H9 (cell line): ENCODE measurements at regions not wholly inside any gene's neighbourhood (a gene's known extent, or its start where the extent isn't known, plus 50 kb on each side); places are given as distances from the start of the nearest gene placed in this dataset.

Experiments
- DNase-seq: peaks from one replicate; pipeline ENCODE4 v3.0.0-alpha.2; 2017
- H2AFZ ChIP-seq: one replicate; pipeline ENCODE4 v1.6.1; 2013; ENCODE audit warnings: mild to moderate bottlenecking, low read length, control low read depth, moderate library complexity
- H2AK5ac ChIP-seq: 2 replicates; pipeline ENCODE4 v1.6.1; 2013; ENCODE audit warnings: low read length, control low read depth, mixed read lengths; ENCODE audit not compliant: insufficient read length
- H2BK120ac ChIP-seq: one replicate; pipeline ENCODE4 v1.6.1; 2013; ENCODE audit warnings: low read depth, mild to moderate bottlenecking, low read length, control low read depth, inconsistent platforms; ENCODE audit not compliant: poor library complexity, severe bottlenecking
- H2BK12ac ChIP-seq: 2 replicates; pipeline ENCODE4 v1.6.1; 2013; ENCODE audit warnings: low read length, control low read depth, mixed read lengths, low read depth; ENCODE audit not compliant: insufficient read length
- H2BK15ac ChIP-seq: 2 replicates; pipeline ENCODE4 v1.6.1; 2013; ENCODE audit warnings: low read depth, low read length, control low read depth
- H2BK20ac ChIP-seq: one replicate; pipeline ENCODE4 v1.6.1; 2013; ENCODE audit warnings: low read depth, mild to moderate bottlenecking, low read length, control low read depth, inconsistent platforms; ENCODE audit not compliant: poor library complexity, severe bottlenecking
- H2BK5ac ChIP-seq: 2 replicates; pipeline ENCODE4 v1.6.1; 2013; ENCODE audit warnings: low read length, control low read depth, mixed read lengths; ENCODE audit not compliant: insufficient read length
- H3K14ac ChIP-seq: 2 replicates; pipeline ENCODE4 v1.6.1; 2013; ENCODE audit warnings: low read length, control low read depth; ENCODE audit not compliant: insufficient read depth
- H3K18ac ChIP-seq: 2 replicates; pipeline ENCODE4 v1.6.1; 2013; ENCODE audit warnings: low read depth, mild to moderate bottlenecking, mixed read lengths, low read length, control low read depth; ENCODE audit not compliant: insufficient read length
- H3K23ac ChIP-seq: 2 replicates; pipeline ENCODE4 v1.6.1; 2013; ENCODE audit warnings: low read length, control low read depth, mixed read lengths, low read depth; ENCODE audit not compliant: insufficient read length
- H3K23me2 ChIP-seq: 2 replicates; pipeline ENCODE4 v1.6.1; 2013; ENCODE audit warnings: low read depth, mild to moderate bottlenecking, mixed read lengths, low read length, control low read depth; ENCODE audit not compliant: insufficient read length, poor library complexity, severe bottlenecking
- H3K27ac ChIP-seq: 2 replicates; pipeline ENCODE4 v1.5.1; 2013; ENCODE audit warnings: low read length, control low read depth, mixed read lengths, low read depth; ENCODE audit not compliant: insufficient read length
- H3K27me3 ChIP-seq: 2 replicates; pipeline ENCODE4 v1.6.1; 2013; ENCODE audit warnings: low read length, control low read depth, inconsistent platforms; ENCODE audit not compliant: insufficient read depth
- H3K4ac ChIP-seq: 2 replicates; pipeline ENCODE4 v1.6.1; 2013; ENCODE audit warnings: low read depth, mild to moderate bottlenecking, control low read depth, inconsistent platforms, low read length, moderate library complexity
- H3K4me1 ChIP-seq: 2 replicates; pipeline ENCODE4 v1.6.1; 2013; ENCODE audit warnings: low read length, control low read depth, inconsistent platforms; ENCODE audit not compliant: insufficient read depth
- H3K4me2 ChIP-seq: 2 replicates; pipeline ENCODE4 v1.6.1; 2013; ENCODE audit warnings: low read length, control low read depth, mixed read lengths; ENCODE audit not compliant: insufficient read length, insufficient read depth
- H3K56ac ChIP-seq: 2 replicates; pipeline ENCODE4 v1.6.1; 2013; ENCODE audit warnings: low read depth, mild to moderate bottlenecking, mixed read lengths, low read length, control low read depth; ENCODE audit not compliant: insufficient read length
- H3K79me1 ChIP-seq: 2 replicates; pipeline ENCODE4 v1.6.1; 2013; ENCODE audit warnings: low read depth, mild to moderate bottlenecking, moderate library complexity, low read length, control low read depth, inconsistent platforms; ENCODE audit not compliant: insufficient read depth, poor library complexity, severe bottlenecking
- H3K79me2 ChIP-seq: 2 replicates; pipeline ENCODE4 v1.6.1; 2013; ENCODE audit warnings: low read length, control low read depth, inconsistent platforms; ENCODE audit not compliant: insufficient read depth
- H3K9ac ChIP-seq: 2 replicates; pipeline ENCODE4 v1.6.1; 2013; ENCODE audit warnings: low read length, control low read depth, mixed read lengths; ENCODE audit not compliant: insufficient read length; ENCODE audit errors: extremely low read depth
- H3K9me3 ChIP-seq: one replicate; pipeline ENCODE4 v1.6.1; 2013; ENCODE audit warnings: low read depth, low read length, inconsistent platforms; ENCODE audit not compliant: control insufficient read depth
- H3T11ph ChIP-seq: one replicate; pipeline ENCODE4 v1.6.1; 2013; ENCODE audit warnings: mild to moderate bottlenecking, low read length, control low read depth, inconsistent platforms
- H4K20me1 ChIP-seq: one replicate; pipeline ENCODE4 v1.6.1; 2013; ENCODE audit not compliant: control insufficient read depth, insufficient read length, insufficient read depth
- H4K5ac ChIP-seq: 2 replicates; pipeline ENCODE4 v1.6.1; 2013; ENCODE audit warnings: low read depth, mild to moderate bottlenecking, mixed read lengths, low read length, control low read depth; ENCODE audit not compliant: insufficient read length
- H4K8ac ChIP-seq: replicated peaks from 2 replicates; pipeline ENCODE4 v1.6.1; 2013; ENCODE audit warnings: low read length, control low read depth, mixed read lengths, low read depth; ENCODE audit not compliant: insufficient read length
- H4K91ac ChIP-seq: 2 replicates; pipeline ENCODE4 v1.6.1; 2013; ENCODE audit warnings: low read depth, mild to moderate bottlenecking, moderate library complexity, mixed read lengths, low read length, control low read depth; ENCODE audit not compliant: insufficient read length
- H3K27ac Mint-ChIP-seq, 3 experiments: 2 replicates in 2 of 3; 3 replicates in 1 of 3; pipeline ENCODE4 v1.8.0; 2020 to 2021; ENCODE audit warnings: mixed read lengths in 3 of 3, mild to moderate bottlenecking in 1 of 3, moderate library complexity in 1 of 3
- H3K27me3 Mint-ChIP-seq: 2 replicates; pipeline ENCODE4 v1.8.0; 2021; ENCODE audit warnings: low read depth, mild to moderate bottlenecking, moderate library complexity, mixed read lengths
- H3K36me3 Mint-ChIP-seq, 3 experiments: 2 replicates in 2 of 3; 3 replicates in 1 of 3; pipeline ENCODE4 v1.8.0; 2020 to 2021; ENCODE audit warnings: low read depth in 3 of 3, mixed read lengths in 3 of 3; ENCODE audit not compliant: insufficient read depth in 1 of 3
- H3K4me1 Mint-ChIP-seq, 2 experiments: 2 replicates each; pipeline ENCODE4 v1.8.0; 2020; ENCODE audit warnings: mixed read lengths in 2 of 2
- H3K4me3 Mint-ChIP-seq, 2 experiments: 2 replicates in 1 of 2; 3 replicates in 1 of 2; pipeline ENCODE4 v1.8.0; 2020 to 2021; ENCODE audit warnings: mild to moderate bottlenecking in 2 of 2, mixed read lengths in 2 of 2, moderate library complexity in 1 of 2
- H3K9me3 Mint-ChIP-seq, 2 experiments: 2 replicates in 1 of 2; 3 replicates in 1 of 2; pipeline ENCODE4 v1.8.0; 2020; ENCODE audit warnings: mild to moderate bottlenecking in 2 of 2, mixed read lengths in 2 of 2, moderate library complexity in 1 of 2
- WGBS: extraction: QIAGEN DNeasy Blood & Tissue Kit; methylation state at CpG from one replicate; pipeline ENCODE4 v1.1.7; 2013; ENCODE audit warnings: missing lambda C conversion rate, low lambda C conversion rate, mixed read lengths; ENCODE audit not compliant: insufficient read length; ENCODE audit errors: extremely low coverage; 5-methylcytosine and 5-hydroxymethylcytosine counted together
- TF ChIP-seq, protein P1 (sequence below): fragments of 200-600 bp; sonication (generic); conservative IDR thresholded peaks from 3 replicates; pipeline ENCODE4 v1.8.0; 2021; ENCODE audit warnings: antibody characterized with exemption, mild to moderate bottlenecking

DNA sequence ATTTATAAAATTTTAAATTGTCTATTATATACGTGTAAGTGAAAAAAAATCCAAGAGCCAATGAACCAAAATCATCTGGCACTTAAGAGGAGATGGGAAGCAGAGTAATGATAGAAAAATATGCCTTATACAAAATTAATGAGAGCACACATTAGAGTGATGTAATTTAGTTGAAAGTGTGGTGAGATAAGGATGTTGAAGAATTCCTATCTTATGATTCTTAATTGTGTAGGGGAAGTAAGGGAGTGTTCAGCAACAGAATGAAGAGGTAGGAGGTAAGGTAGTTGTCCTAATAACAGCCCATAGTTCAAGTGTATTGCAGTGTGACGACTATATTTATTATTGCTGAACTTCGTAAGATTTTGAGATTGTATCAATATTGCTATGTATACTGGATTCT is 843.4 kb upstream of the FLRT2 start:
- no peak overlapping the region for H2AFZ ChIP-seq
- H3T11ph ChIP-seq: no peak overlapping the region
- Mint-ChIP-seq H3K4me3 (no peak overlapping the region), H3K27me3 (no peaks in the 10 kb centered on the region), H3K9me3 (peaks cover 0 to 3% of the 10 kb centered on the region in 2 experiments; a peak in 1 of 5 replicates), H3K4me1 (no peaks in the 10 kb centered on the region), H3K36me3 (no peaks in the 10 kb centered on the region; a peak in 1 of 7 replicates), H3K27ac (no peak overlapping the region)
- no peak overlapping the region for H4K91ac ChIP-seq
- H4K8ac ChIP-seq: no peak overlapping the region
- no peak overlapping the region for H3K23ac ChIP-seq
- no peak overlapping the region for H2BK12ac ChIP-seq
- no peaks in the 10 kb centered on the region for H3K79me1 ChIP-seq
- H3K18ac ChIP-seq: no peak overlapping the region
- H3K56ac ChIP-seq: no peak overlapping the region
- no peaks in the 10 kb centered on the region for H4K20me1 ChIP-seq
- H3K27ac ChIP-seq: no peak overlapping the region
- no CpG with 5 or more reads among the region's 3 CpGs for WGBS
- H2BK20ac ChIP-seq: no peak overlapping the region
- no peak overlapping the region for H2BK120ac ChIP-seq
- TF ChIP-seq, protein P1, sequence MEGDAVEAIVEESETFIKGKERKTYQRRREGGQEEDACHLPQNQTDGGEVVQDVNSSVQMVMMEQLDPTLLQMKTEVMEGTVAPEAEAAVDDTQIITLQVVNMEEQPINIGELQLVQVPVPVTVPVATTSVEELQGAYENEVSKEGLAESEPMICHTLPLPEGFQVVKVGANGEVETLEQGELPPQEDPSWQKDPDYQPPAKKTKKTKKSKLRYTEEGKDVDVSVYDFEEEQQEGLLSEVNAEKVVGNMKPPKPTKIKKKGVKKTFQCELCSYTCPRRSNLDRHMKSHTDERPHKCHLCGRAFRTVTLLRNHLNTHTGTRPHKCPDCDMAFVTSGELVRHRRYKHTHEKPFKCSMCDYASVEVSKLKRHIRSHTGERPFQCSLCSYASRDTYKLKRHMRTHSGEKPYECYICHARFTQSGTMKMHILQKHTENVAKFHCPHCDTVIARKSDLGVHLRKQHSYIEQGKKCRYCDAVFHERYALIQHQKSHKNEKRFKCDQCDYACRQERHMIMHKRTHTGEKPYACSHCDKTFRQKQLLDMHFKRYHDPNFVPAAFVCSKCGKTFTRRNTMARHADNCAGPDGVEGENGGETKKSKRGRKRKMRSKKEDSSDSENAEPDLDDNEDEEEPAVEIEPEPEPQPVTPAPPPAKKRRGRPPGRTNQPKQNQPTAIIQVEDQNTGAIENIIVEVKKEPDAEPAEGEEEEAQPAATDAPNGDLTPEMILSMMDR: no peak
- H3K9ac ChIP-seq: no peak overlapping the region
- DNase-seq: no peak
- no peak overlapping the region for H4K5ac ChIP-seq
- H2BK5ac ChIP-seq: no peak overlapping the region
- no peaks in the 10 kb centered on the region for H3K79me2 ChIP-seq
- H2BK15ac ChIP-seq: no peak overlapping the region
- H2AK5ac ChIP-seq: no peak overlapping the region
- no peak overlapping the region for H3K4ac ChIP-seq
- H3K27me3 ChIP-seq: no peaks in the 10 kb centered on the region
- no peaks in the 10 kb centered on the region for H3K4me1 ChIP-seq
- H3K14ac ChIP-seq: no peak overlapping the region
- H3K4me2 ChIP-seq: no peak overlapping the region
- no peaks in the 10 kb centered on the region for H3K23me2 ChIP-seq
- no peaks in the 10 kb centered on the region for H3K9me3 ChIP-seq
